ENCODE measurements at regions not wholly inside any gene's neighbourhood (a gene's known extent, or its start where the extent isn't known, plus 50 kb on each side); places are given as distances from the start of the nearest gene placed in this dataset.

DNA sequence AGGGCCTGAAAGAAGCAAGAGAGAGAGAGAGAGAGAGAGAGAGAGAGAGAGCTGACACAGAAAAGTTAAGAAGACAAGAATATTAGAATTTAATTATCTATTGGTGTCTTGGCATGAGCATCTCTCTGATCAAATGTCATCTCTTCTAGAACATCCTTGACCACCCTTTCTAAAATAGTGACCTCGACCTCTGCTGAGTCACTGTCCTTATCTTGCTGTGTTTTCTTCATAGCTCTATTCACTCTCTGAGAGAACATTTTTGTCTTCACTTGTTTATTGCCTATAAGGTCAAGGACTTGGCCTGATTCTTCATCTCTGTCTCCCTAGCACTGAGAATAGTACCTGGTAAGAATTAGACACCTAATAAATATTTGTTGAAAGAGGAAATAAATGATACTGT lies 383.8 kb upstream of the RPS23 start (continued):
- no peak for TF ChIP-seq RAD21 (IDR thresholded peaks at IDR 0.05 in 1 of 2, conservative IDR thresholded peaks at IDR 0.05 in 1 of 2; ENCODE audit: low read depth in 2 of 2, low read length in 2 of 2)
- TF ChIP-seq NANOG (IDR thresholded peaks at IDR 0.05; ENCODE audit: insufficient read depth, low read depth, low read length, poor library complexity, severe bottlenecking): no peak
- no peak for TF ChIP-seq POLR2A (IDR thresholded peaks at IDR 0.05; ENCODE audit: control extremely low read depth in 1 of 2, low read depth in 2 of 2, low read length in 2 of 2)

All from H1 (cell line).